ENCODE measurements at regions not wholly inside any gene's neighbourhood (a gene's known extent, or its start where the extent isn't known, plus 50 kb on each side); places are given as distances from the start of the nearest gene placed in this dataset.
A peak's percentile ranks its signal among the peaks of the same experiment; 100 is the strongest.

DNA sequence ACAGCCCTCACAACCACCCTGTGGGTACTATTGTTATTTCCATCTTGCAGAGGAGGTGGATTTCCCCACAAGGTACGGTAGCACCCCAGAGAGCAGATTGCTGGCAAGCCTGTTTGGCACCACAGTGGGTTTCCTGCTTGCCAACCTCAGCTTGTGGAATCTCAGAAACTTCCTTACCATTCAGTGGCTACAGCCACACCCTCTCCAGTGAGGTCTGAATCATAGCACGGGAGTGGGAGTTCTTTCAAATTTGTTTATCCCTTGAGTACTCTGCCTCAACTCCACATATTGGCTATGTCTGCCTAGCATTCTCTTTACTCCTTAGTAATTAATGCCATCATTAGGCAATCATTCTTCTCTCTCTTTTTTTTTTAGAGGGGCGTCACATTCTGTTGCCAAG, 162.1 kb downstream of the PTPRU start:
- TF ChIP-seq, protein P1, sequence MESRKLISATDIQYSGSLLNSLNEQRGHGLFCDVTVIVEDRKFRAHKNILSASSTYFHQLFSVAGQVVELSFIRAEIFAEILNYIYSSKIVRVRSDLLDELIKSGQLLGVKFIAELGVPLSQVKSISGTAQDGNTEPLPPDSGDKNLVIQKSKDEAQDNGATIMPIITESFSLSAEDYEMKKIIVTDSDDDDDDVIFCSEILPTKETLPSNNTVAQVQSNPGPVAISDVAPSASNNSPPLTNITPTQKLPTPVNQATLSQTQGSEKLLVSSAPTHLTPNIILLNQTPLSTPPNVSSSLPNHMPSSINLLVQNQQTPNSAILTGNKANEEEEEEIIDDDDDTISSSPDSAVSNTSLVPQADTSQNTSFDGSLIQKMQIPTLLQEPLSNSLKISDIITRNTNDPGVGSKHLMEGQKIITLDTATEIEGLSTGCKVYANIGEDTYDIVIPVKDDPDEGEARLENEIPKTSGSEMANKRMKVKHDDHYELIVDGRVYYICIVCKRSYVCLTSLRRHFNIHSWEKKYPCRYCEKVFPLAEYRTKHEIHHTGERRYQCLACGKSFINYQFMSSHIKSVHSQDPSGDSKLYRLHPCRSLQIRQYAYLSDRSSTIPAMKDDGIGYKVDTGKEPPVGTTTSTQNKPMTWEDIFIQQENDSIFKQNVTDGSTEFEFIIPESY (IDR thresholded peaks at IDR 0.05; ENCODE audit: extremely low read depth, insufficient replicate concordance, low read length): no peak
- TF ChIP-seq, protein P2, sequence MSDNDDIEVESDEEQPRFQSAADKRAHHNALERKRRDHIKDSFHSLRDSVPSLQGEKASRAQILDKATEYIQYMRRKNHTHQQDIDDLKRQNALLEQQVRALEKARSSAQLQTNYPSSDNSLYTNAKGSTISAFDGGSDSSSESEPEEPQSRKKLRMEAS (IDR thresholded peaks at IDR 0.05): no peak
- TF ChIP-seq POLR2AphosphoS5 (IDR thresholded peaks at IDR 0.05; ENCODE audit: low read depth, low read length) (no peak), JUND (IDR thresholded peaks at IDR 0.05) (no peak), ZNF274 (IDR thresholded peaks at IDR 0.05; ENCODE audit: low read depth, low read length) (no peak), ELF1 (IDR thresholded peaks at IDR 0.05; ENCODE audit: borderline replicate concordance, low read depth) (no peak), SP1 (IDR thresholded peaks at IDR 0.05; ENCODE audit: low read depth) (no peak), RAD21 (IDR thresholded peaks at IDR 0.05; ENCODE audit: low read depth) (no peak), FOSL1 (IDR thresholded peaks at IDR 0.05; ENCODE audit: low read depth) (no peak), YY1 (IDR thresholded peaks at IDR 0.05; ENCODE audit: extremely low read depth, insufficient replicate concordance, low read depth, low read length) (no peak), CEBPB (IDR thresholded peaks at IDR 0.05; ENCODE audit: low read depth) (no peak), EZH2phosphoT487 (IDR thresholded peaks at IDR 0.05; ENCODE audit: borderline replicate concordance) (no peak), SRF (IDR thresholded peaks at IDR 0.05; ENCODE audit: low read depth) (no peak), TCF7L2 (IDR thresholded peaks at IDR 0.05; ENCODE audit: borderline replicate concordance, extremely low read depth, insufficient read depth, insufficient read length) (no peak), CBX3 (IDR thresholded peaks at IDR 0.05; ENCODE audit: low read depth) (no peak), EZH2 (IDR thresholded peaks at IDR 0.05) (no peak)
- TF ChIP-seq, protein P3, sequence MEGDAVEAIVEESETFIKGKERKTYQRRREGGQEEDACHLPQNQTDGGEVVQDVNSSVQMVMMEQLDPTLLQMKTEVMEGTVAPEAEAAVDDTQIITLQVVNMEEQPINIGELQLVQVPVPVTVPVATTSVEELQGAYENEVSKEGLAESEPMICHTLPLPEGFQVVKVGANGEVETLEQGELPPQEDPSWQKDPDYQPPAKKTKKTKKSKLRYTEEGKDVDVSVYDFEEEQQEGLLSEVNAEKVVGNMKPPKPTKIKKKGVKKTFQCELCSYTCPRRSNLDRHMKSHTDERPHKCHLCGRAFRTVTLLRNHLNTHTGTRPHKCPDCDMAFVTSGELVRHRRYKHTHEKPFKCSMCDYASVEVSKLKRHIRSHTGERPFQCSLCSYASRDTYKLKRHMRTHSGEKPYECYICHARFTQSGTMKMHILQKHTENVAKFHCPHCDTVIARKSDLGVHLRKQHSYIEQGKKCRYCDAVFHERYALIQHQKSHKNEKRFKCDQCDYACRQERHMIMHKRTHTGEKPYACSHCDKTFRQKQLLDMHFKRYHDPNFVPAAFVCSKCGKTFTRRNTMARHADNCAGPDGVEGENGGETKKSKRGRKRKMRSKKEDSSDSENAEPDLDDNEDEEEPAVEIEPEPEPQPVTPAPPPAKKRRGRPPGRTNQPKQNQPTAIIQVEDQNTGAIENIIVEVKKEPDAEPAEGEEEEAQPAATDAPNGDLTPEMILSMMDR (IDR thresholded peaks at IDR 0.05 in 2 of 3, conservative IDR thresholded peaks at IDR 0.05 in 1 of 3; ENCODE audit: borderline replicate concordance in 1 of 3, insufficient read depth in 1 of 3, low read depth in 2 of 3, low read length in 2 of 3): no peak
- TF ChIP-seq, protein P4, sequence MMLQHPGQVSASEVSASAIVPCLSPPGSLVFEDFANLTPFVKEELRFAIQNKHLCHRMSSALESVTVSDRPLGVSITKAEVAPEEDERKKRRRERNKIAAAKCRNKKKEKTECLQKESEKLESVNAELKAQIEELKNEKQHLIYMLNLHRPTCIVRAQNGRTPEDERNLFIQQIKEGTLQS (IDR thresholded peaks at IDR 0.05): no peak
- TF ChIP-seq, protein P5, sequence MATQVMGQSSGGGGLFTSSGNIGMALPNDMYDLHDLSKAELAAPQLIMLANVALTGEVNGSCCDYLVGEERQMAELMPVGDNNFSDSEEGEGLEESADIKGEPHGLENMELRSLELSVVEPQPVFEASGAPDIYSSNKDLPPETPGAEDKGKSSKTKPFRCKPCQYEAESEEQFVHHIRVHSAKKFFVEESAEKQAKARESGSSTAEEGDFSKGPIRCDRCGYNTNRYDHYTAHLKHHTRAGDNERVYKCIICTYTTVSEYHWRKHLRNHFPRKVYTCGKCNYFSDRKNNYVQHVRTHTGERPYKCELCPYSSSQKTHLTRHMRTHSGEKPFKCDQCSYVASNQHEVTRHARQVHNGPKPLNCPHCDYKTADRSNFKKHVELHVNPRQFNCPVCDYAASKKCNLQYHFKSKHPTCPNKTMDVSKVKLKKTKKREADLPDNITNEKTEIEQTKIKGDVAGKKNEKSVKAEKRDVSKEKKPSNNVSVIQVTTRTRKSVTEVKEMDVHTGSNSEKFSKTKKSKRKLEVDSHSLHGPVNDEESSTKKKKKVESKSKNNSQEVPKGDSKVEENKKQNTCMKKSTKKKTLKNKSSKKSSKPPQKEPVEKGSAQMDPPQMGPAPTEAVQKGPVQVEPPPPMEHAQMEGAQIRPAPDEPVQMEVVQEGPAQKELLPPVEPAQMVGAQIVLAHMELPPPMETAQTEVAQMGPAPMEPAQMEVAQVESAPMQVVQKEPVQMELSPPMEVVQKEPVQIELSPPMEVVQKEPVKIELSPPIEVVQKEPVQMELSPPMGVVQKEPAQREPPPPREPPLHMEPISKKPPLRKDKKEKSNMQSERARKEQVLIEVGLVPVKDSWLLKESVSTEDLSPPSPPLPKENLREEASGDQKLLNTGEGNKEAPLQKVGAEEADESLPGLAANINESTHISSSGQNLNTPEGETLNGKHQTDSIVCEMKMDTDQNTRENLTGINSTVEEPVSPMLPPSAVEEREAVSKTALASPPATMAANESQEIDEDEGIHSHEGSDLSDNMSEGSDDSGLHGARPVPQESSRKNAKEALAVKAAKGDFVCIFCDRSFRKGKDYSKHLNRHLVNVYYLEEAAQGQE (IDR thresholded peaks at IDR 0.05; ENCODE audit: low read depth): no peak
- H3K9ac ChIP-seq (ENCODE audit: low read length): no peak overlapping the region
- no peak for ATAC-seq
- no peak for DNase-seq (ENCODE audit: low read depth, low spot score)
- no peak overlapping the region for H3K27ac ChIP-seq (ENCODE audit: low read depth, low read length)
- no peaks in the 10 kb centered on the region for H3K27me3 ChIP-seq (ENCODE audit: insufficient read depth, low read length)
- ChIA-PET RAD21 (ENCODE audit: low non-redundant PET in 1 of 2, low total read pairs in 2 of 2, uncharacterized antibody in 2 of 2, unreplicated experiment in 2 of 2) (no interaction called here), POLR2A (no interaction called here), CTCF (interaction anchor here (1.2 kb wide), 1 partner anchor 12 kb away, joined by 3 read pairs; no protein-coding TSS in a partner anchor)
- H3K9me2 ChIP-seq (ENCODE audit: insufficient read depth): no peaks in the 10 kb centered on the region
- H3K36me3 ChIP-seq (ENCODE audit: control insufficient read depth in 1 of 2, insufficient read depth in 2 of 2, low read length in 2 of 2): no peaks in the 10 kb centered on the region
- peak overlapping the region; percentile 32 for H2AFZ ChIP-seq (ENCODE audit: low read depth, low read length, poor library complexity, severe bottlenecking)
- no peak overlapping the region for H3K4me3 ChIP-seq (replicated peaks in 1 of 2; ENCODE audit: low read depth in 1 of 2, low read length in 2 of 2)
- no peaks in the 10 kb centered on the region for H4K20me1 ChIP-seq (ENCODE audit: insufficient read depth)
- peaks cover 0 to 6% of the 10 kb centered on the region in 2 experiments; a peak in 2 of 4 replicates for H3K4me1 ChIP-seq (ENCODE audit: control insufficient read depth in 1 of 2, insufficient read depth in 2 of 2, low read length in 2 of 2)
- intact Hi-C loops (cut with micrococcal nuclease): loop anchor here (5.0 kb wide), 1 partner anchor 161 kb away; the partner anchor contains the start of gene PTPRU
- BruUV-seq (replicated peaks): no TSS peak
- H3K9me3 ChIP-seq (ENCODE audit: control insufficient read depth in 1 of 2, insufficient read depth in 1 of 2, low read depth in 1 of 2, low read length in 2 of 2): no peaks in the 10 kb centered on the region
- H3K79me2 ChIP-seq (ENCODE audit: insufficient read depth, low read length): no peaks in the 10 kb centered on the region
- peak overlapping the region; percentile 30; the same call in 1 of the 2 replicates for H3K4me2 ChIP-seq (ENCODE audit: low read length)

Data from HCT116 (cell line).